Endothelial cell of umbilical vein (primary cell): ENCODE measurements at regions not wholly inside any gene's neighbourhood (a gene's known extent, or its start where the extent isn't known, plus 50 kb on each side); places are given as distances from the start of the nearest gene placed in this dataset.

ENCODE experiments used
- EZH2 ChIP-seq: IDR thresholded peaks from 2 replicates; pipeline ENCODE4 v1.6.1; 2012; ENCODE audit warnings: borderline replicate concordance, low read depth, mild to moderate bottlenecking, moderate library complexity, low read length, inconsistent platforms; ENCODE audit not compliant: severe bottlenecking
- GATA2 ChIP-seq: IDR thresholded peaks from 2 replicates; pipeline ENCODE4 v1.7.0; 2011; ENCODE audit warnings: low read depth, mild to moderate bottlenecking, moderate library complexity, mixed read lengths, low read length; ENCODE audit not compliant: insufficient read length, insufficient read depth
- JUN ChIP-seq: IDR thresholded peaks from 2 replicates; pipeline ENCODE4 v1.6.1; 2011; ENCODE audit warnings: borderline replicate concordance, low read depth; ENCODE audit not compliant: insufficient read length, insufficient read depth
- POLR2A ChIP-seq: IDR thresholded peaks from 2 replicates; pipeline ENCODE4 v1.6.1; 2012; ENCODE audit warnings: low read depth, mild to moderate bottlenecking, control low read depth, low read length
- POLR2AphosphoS5 ChIP-seq: IDR thresholded peaks from 2 replicates; pipeline ENCODE4 v1.6.1; 2012; ENCODE audit warnings: low read depth, mild to moderate bottlenecking, control low read depth, low read length, moderate library complexity; ENCODE audit not compliant: insufficient read depth
- TF ChIP-seq, protein P1 (sequence below), 2 donors: IDR thresholded peaks; 1 replicate in 1 of 2; 2 replicates in 1 of 2; pipeline ENCODE4 v1.5.1; 2011; ENCODE audit warnings: low read length in 2 of 2, mild to moderate bottlenecking in 2 of 2, moderate library complexity in 2 of 2, control low read depth in 1 of 2, inconsistent platforms in 1 of 2, low read depth in 1 of 2; ENCODE audit not compliant: insufficient read depth in 1 of 2; ENCODE audit errors: extremely low read depth in 1 of 2
- TF ChIP-seq, protein P2 (sequence below): IDR thresholded peaks from 2 replicates; pipeline ENCODE4 v1.6.1; 2011; ENCODE audit not compliant: insufficient read depth, insufficient read length

DNA sequence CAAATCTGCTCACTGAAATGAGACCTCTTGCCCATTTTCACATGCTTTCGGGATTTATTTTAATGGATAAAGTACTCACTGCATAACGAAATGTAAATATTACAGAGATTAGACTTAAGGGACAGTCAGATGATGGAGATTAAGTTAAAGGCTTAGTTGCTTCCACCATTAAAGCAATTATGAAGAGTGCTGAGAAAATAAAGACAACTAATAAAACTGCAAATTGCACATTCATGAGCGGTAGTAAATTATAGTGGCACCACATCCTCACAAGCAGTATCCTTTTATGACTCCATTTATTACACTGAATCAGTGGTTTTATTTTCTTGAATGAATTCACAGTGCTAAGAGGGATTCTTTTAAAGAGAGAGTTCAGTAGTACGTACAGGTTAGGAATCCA lies 76.2 kb upstream of the TMED7 start:
- TF ChIP-seq, protein P1, sequence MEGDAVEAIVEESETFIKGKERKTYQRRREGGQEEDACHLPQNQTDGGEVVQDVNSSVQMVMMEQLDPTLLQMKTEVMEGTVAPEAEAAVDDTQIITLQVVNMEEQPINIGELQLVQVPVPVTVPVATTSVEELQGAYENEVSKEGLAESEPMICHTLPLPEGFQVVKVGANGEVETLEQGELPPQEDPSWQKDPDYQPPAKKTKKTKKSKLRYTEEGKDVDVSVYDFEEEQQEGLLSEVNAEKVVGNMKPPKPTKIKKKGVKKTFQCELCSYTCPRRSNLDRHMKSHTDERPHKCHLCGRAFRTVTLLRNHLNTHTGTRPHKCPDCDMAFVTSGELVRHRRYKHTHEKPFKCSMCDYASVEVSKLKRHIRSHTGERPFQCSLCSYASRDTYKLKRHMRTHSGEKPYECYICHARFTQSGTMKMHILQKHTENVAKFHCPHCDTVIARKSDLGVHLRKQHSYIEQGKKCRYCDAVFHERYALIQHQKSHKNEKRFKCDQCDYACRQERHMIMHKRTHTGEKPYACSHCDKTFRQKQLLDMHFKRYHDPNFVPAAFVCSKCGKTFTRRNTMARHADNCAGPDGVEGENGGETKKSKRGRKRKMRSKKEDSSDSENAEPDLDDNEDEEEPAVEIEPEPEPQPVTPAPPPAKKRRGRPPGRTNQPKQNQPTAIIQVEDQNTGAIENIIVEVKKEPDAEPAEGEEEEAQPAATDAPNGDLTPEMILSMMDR (IDR thresholded peaks at IDR 0.05; ENCODE audit: extremely low read depth in 1 of 2, insufficient read depth in 1 of 2, low read depth in 1 of 2, low read length in 2 of 2), result no peak
- TF ChIP-seq POLR2AphosphoS5 (no peak), JUN (no peak), EZH2 (no peak), POLR2A (no peak), GATA2 (no peak)
- TF ChIP-seq, protein P2, sequence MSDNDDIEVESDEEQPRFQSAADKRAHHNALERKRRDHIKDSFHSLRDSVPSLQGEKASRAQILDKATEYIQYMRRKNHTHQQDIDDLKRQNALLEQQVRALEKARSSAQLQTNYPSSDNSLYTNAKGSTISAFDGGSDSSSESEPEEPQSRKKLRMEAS, result no peak
